GM23338 (cell line): ENCODE measurements at regions not wholly inside any gene's neighbourhood (a gene's known extent, or its start where the extent isn't known, plus 50 kb on each side); places are given as distances from the start of the nearest gene placed in this dataset.

Experiments
- ATAC-seq: fragments of 200-7000 bp; cut with Tn5 transposase; 3 replicates; pipeline ENCODE4 v1.9.1; 2020
- DNase-seq: peaks from one replicate; pipeline ENCODE4 v3.0.0-alpha.2; 2015; ENCODE audit warnings: low spot score
- H2AFZ ChIP-seq: fragments of 200-600 bp; sonication (generic); 2 replicates; pipeline ENCODE4 v1.8.0; 2016; ENCODE audit warnings: antibody characterized with exemption, mild to moderate bottlenecking, moderate library complexity
- H3F3A ChIP-seq: fragments of 200-600 bp; sonication (generic); replicated peaks from 2 replicates; pipeline ENCODE4 v1.8.0; 2017; ENCODE audit warnings: antibody characterized with exemption, mixed run types, low read depth
- H3K27ac ChIP-seq: fragments of 200-600 bp; sonication (generic); 2 replicates; pipeline ENCODE4 v1.6.1; 2016; ENCODE audit warnings: low read depth
- H3K27me3 ChIP-seq: fragments of 200-600 bp; sonication (generic); 2 replicates; pipeline ENCODE4 v1.8.0; 2016; ENCODE audit warnings: mild to moderate bottlenecking, mixed run types, moderate library complexity; ENCODE audit not compliant: insufficient read depth
- H3K36me3 ChIP-seq: fragments of 200-600 bp; sonication (generic); 2 replicates; pipeline ENCODE4 v1.8.0; 2016; ENCODE audit warnings: mild to moderate bottlenecking; ENCODE audit not compliant: insufficient read depth
- H3K4me1 ChIP-seq: fragments of 200-600 bp; sonication (generic); 2 replicates; pipeline ENCODE4 v1.8.0; 2016; ENCODE audit warnings: mild to moderate bottlenecking, moderate library complexity; ENCODE audit not compliant: insufficient read depth
- H3K4me2 ChIP-seq: fragments of 200-600 bp; sonication (generic); 2 replicates; pipeline ENCODE4 v1.7.1; 2017; ENCODE audit warnings: mixed run types
- H3K4me3 ChIP-seq: fragments of 200-600 bp; sonication (generic); 2 replicates; pipeline ENCODE4 v1.6.1; 2016; ENCODE audit warnings: mixed run types
- H3K79me2 ChIP-seq: fragments of 200-600 bp; sonication (generic); replicated peaks from 2 replicates; pipeline ENCODE4 v1.8.0; 2017; ENCODE audit warnings: mild to moderate bottlenecking; ENCODE audit not compliant: insufficient read depth
- H3K9me2 ChIP-seq: fragments of 200-600 bp; sonication (generic); 2 replicates; pipeline ENCODE4 v1.8.0; 2017; ENCODE audit not compliant: insufficient read depth
- H4K20me1 ChIP-seq: fragments of 200-600 bp; sonication (generic); replicated peaks from 2 replicates; pipeline ENCODE4 v1.8.0; 2017; ENCODE audit warnings: mild to moderate bottlenecking; ENCODE audit not compliant: insufficient read depth
- H3K27ac Mint-ChIP-seq: 2 replicates; pipeline ENCODE4 v1.8.0; 2020; ENCODE audit warnings: inconsistent platforms, mild to moderate bottlenecking, moderate library complexity, mixed read lengths
- H3K27me3 Mint-ChIP-seq: 3 replicates; pipeline ENCODE4 v1.8.0; 2022; ENCODE audit warnings: low read depth, mild to moderate bottlenecking, moderate library complexity, mixed read lengths, inconsistent platforms; ENCODE audit not compliant: insufficient read depth, poor library complexity
- H3K36me3 Mint-ChIP-seq: 3 replicates; pipeline ENCODE4 v1.8.0; 2021; ENCODE audit warnings: low read depth, mild to moderate bottlenecking, inconsistent platforms, moderate library complexity, mixed read lengths
- H3K4me1 Mint-ChIP-seq: 3 replicates; pipeline ENCODE4 v1.8.0; 2020; ENCODE audit warnings: mild to moderate bottlenecking, inconsistent platforms, mixed read lengths
- H3K4me3 Mint-ChIP-seq: 3 replicates; pipeline ENCODE4 v1.8.0; 2021; ENCODE audit warnings: moderate library complexity, mild to moderate bottlenecking, inconsistent platforms, mixed read lengths
- H3K9me3 Mint-ChIP-seq: 3 replicates; pipeline ENCODE4 v1.8.0; 2020; ENCODE audit warnings: moderate library complexity, mild to moderate bottlenecking, inconsistent platforms, mixed read lengths
- CREB1 ChIP-seq: fragments of 250-450 bp; sonication (Bioruptor Pico); IDR thresholded peaks from 2 replicates; pipeline ENCODE4 v1.5.0; 2020; ENCODE audit warnings: low read depth, mild to moderate bottlenecking, moderate library complexity
- ETS1 ChIP-seq: IDR thresholded peaks from 2 replicates; pipeline ENCODE4 v1.6.1; 2016; ENCODE audit warnings: antibody characterized with exemption
- JUNB ChIP-seq: IDR thresholded peaks from one replicate; pipeline ENCODE4 v1.6.1; 2016; ENCODE audit warnings: antibody characterized with exemption; ENCODE audit not compliant: unreplicated experiment
- STAT1 ChIP-seq: IDR thresholded peaks from one replicate; pipeline ENCODE4 v1.6.1; 2016; ENCODE audit warnings: antibody characterized with exemption; ENCODE audit not compliant: unreplicated experiment
- ZNF114 ChIP-seq: fragments of 250-450 bp; sonication (Bioruptor Pico); IDR thresholded peaks from 2 replicates; pipeline ENCODE4 v1.5.0; 2020; ENCODE audit warnings: mild to moderate bottlenecking, moderate library complexity
- ZNF331 ChIP-seq: fragments of 250-450 bp; sonication (Bioruptor Pico); IDR thresholded peaks from 2 replicates; pipeline ENCODE4 v1.5.0; 2020; ENCODE audit warnings: low read depth, mild to moderate bottlenecking, moderate library complexity
- ZNF462 ChIP-seq: fragments of 250-450 bp; sonication (Bioruptor Pico); IDR thresholded peaks from 2 replicates; pipeline ENCODE4 v1.5.0; 2020; ENCODE audit warnings: mild to moderate bottlenecking, moderate library complexity
- TF ChIP-seq, protein P1 (sequence below), 2 experiments: fragments of 200-600 bp in 1 of 2; sonication (generic) in 1 of 2; conservative IDR thresholded peaks; 2 replicates each; pipeline versions ENCODE4 v1.5.1 to v1.6.1; 2016 to 2017; ENCODE audit warnings: antibody characterized with exemption in 2 of 2, low read depth in 2 of 2, mild to moderate bottlenecking in 2 of 2, moderate library complexity in 1 of 2

DNA sequence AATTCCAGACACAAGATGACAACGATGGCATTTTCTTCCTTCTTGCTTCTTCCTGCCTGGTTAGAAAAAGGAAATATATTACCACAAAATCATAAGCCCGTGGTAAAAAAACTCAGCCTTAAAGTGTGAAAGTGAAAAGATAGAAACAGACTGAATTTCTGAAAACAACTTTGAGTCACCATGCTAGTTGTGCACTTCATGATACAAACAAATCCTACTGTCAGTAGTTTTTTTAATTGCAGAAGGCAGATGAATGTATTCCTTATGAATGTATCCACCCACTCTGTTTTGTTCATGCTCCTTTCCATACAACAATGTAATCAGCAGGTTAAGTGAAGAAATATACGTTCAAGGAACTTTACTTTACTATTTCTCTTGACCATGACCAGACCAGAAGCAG lies 1144.7 kb downstream of the OTOL1 start:
- Histone ChIP-seq H2AFZ (peak overlapping the region; percentile 11; the same call in 1 of the 2 replicates), H3K36me3 (no peaks in the 10 kb centered on the region; the same call in 1 of the 2 replicates), H3F3A (no peaks in the 10 kb centered on the region), H3K27me3 (no peaks in the 10 kb centered on the region), H3K4me2 (no peak overlapping the region), H3K9me2 (peaks cover 8% of the 10 kb centered on the region; the same call in 1 of the 2 replicates), H3K27ac (no peak overlapping the region), H3K79me2 (no peaks in the 10 kb centered on the region), H4K20me1 (no peaks in the 10 kb centered on the region), H3K4me1 (no peaks in the 10 kb centered on the region), H3K4me3 (no peak overlapping the region)
- H3K36me3 Mint-ChIP-seq = peaks cover 41% of the 10 kb centered on the region
- H3K4me3 Mint-ChIP-seq = no peak overlapping the region
- ATAC-seq (no peak), DNase-seq (no peak)
- H3K9me3 Mint-ChIP-seq = peaks cover 38% of the 10 kb centered on the region
- H3K27me3 Mint-ChIP-seq = no peaks in the 10 kb centered on the region
- TF ChIP-seq, protein P1, sequence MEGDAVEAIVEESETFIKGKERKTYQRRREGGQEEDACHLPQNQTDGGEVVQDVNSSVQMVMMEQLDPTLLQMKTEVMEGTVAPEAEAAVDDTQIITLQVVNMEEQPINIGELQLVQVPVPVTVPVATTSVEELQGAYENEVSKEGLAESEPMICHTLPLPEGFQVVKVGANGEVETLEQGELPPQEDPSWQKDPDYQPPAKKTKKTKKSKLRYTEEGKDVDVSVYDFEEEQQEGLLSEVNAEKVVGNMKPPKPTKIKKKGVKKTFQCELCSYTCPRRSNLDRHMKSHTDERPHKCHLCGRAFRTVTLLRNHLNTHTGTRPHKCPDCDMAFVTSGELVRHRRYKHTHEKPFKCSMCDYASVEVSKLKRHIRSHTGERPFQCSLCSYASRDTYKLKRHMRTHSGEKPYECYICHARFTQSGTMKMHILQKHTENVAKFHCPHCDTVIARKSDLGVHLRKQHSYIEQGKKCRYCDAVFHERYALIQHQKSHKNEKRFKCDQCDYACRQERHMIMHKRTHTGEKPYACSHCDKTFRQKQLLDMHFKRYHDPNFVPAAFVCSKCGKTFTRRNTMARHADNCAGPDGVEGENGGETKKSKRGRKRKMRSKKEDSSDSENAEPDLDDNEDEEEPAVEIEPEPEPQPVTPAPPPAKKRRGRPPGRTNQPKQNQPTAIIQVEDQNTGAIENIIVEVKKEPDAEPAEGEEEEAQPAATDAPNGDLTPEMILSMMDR (conservative IDR thresholded peaks at IDR 0.05; ENCODE audit: low read depth in 2 of 2) = no peak
- TF ChIP-seq STAT1 (no peak), ZNF114 (CRISPR knock-in tag) (no peak), ETS1 (no peak), CREB1 (CRISPR knock-in tag) (no peak), ZNF331 (CRISPR knock-in tag) (no peak), JUNB (no peak), ZNF462 (CRISPR knock-in tag) (no peak)
- H3K4me1 Mint-ChIP-seq = no peaks in the 10 kb centered on the region
- no peak overlapping the region for H3K27ac Mint-ChIP-seq
